GM12874 (cell line): ENCODE measurements at regions not wholly inside any gene's neighbourhood (a gene's known extent, or its start where the extent isn't known, plus 50 kb on each side); places are given as distances from the start of the nearest gene placed in this dataset.

Experiments
- CTCF ChIP-seq: IDR thresholded peaks from 2 replicates; pipeline ENCODE4 v1.5.1; 2011; ENCODE audit warnings: low read depth, mild to moderate bottlenecking, control low read depth, low read length, moderate library complexity; ENCODE audit not compliant: insufficient read depth

GRCh38 chr21:34017039-34017961 lies 56.1 kb upstream of the MRPS6 start:
- TF ChIP-seq CTCF = no peak

GRCh38 chr21:34012640-34013039 lies 60.7 kb upstream of the MRPS6 start:
- no peak for TF ChIP-seq CTCF

GRCh38 chr21:34011660-34012059 lies 61.7 kb upstream of the MRPS6 start:
- no peak for TF ChIP-seq CTCF

GRCh38 chr21:34009193-34009592 lies 64.2 kb upstream of the MRPS6 start:
- no peak for TF ChIP-seq CTCF

- no peak for TF ChIP-seq CTCF
Measured at GRCh38 chr21:34008618-34009017, 64.8 kb upstream of the MRPS6 start.

GRCh38 chr21:34006611-34007168 lies 66.7 kb upstream of the MRPS6 start:
- no peak for TF ChIP-seq CTCF

- no peak for TF ChIP-seq CTCF
Measured at GRCh38 chr21:34004974-34005373, 68.4 kb upstream of the MRPS6 start.
